Skeletal muscle satellite cell (primary cell): ENCODE measurements at regions not wholly inside any gene's neighbourhood (a gene's known extent, or its start where the extent isn't known, plus 50 kb on each side); places are given as distances from the start of the nearest gene placed in this dataset.

Source experiments
- H3K27me3 ChIP-seq: 2 replicates; pipeline ENCODE4 v1.7.0; 2013; ENCODE audit warnings: low read length; ENCODE audit not compliant: control insufficient read depth, insufficient read depth
- H3K36me3 ChIP-seq: 2 replicates; pipeline ENCODE4 v1.7.0; 2013; ENCODE audit warnings: mild to moderate bottlenecking, control low read depth, low read length; ENCODE audit not compliant: insufficient read depth
- H3K4me1 ChIP-seq: 2 replicates; pipeline ENCODE4 v1.7.0; 2013; ENCODE audit warnings: low read length; ENCODE audit not compliant: control insufficient read depth, insufficient read depth
- H3K4me2 ChIP-seq: 2 replicates; pipeline ENCODE4 v1.7.0; 2013; ENCODE audit warnings: mild to moderate bottlenecking, low read length
- H3K4me3 ChIP-seq: 2 replicates; pipeline ENCODE4 v1.7.0; 2013; ENCODE audit warnings: low read length
- H3K9ac ChIP-seq: 2 replicates; pipeline ENCODE4 v1.7.0; 2013; ENCODE audit warnings: mild to moderate bottlenecking, low read depth, low read length, moderate library complexity
- H3K9me3 ChIP-seq: replicated peaks from 2 replicates; pipeline ENCODE4 v1.7.0; 2013; ENCODE audit warnings: mild to moderate bottlenecking, control low read depth, low read length

DNA sequence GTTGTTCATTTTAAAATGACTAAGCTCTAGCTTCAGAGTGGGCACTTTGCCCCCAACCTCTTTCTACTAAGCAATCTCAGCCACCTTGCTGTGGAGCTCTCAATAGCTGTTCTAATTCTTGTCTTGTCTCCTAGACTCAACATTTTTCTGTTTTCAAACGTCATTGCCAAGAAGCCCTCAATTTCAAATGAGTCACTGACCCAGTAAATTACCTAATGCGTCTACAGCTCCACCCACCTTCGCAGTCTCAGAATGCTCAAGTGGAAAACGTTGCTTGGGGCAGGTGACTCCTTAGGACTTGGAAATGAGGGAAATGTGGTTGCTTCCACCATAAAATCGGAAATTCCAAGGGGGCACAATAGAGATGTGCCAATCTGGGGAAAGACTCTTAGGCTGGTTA is 59.0 kb downstream of the ING2 start:
- Histone ChIP-seq H3K27me3 (peaks cover 28% of the 10 kb centered on the region), H3K9ac (no peak overlapping the region), H3K9me3 (no peaks in the 10 kb centered on the region), H3K4me1 (no peaks in the 10 kb centered on the region), H3K4me2 (no peak overlapping the region), H3K36me3 (no peaks in the 10 kb centered on the region), H3K4me3 (no peak overlapping the region)

DNA sequence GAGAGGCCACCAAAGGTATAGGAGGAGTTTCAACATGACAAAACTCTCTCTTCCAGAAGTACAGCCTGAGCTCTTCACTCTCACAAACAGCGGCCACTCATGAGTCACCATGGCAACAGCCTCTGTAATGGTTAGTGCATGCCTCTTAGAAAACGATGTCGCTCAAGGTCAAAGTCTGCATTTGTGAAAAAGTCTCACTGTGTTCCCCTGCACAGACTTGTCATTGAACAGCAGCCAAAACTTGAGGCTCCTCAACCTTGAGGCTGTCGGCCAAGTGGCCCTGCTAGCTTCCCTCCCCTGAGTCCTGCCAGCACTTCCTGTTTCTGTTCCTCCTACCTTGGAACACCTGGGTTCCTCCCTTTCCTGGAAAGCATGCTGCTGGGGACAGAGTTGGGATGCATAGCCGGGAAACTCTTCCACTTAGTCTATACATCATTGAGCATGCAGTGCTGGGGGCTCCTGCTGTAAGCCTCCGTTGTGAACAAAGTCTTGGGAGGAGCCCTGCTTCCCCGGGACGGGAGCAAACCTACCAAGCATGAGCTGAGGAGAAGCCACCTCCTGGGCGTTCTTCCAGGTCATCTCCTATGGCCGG is 66.6 kb downstream of the ING2 start:
- Histone ChIP-seq H3K9ac (no peak overlapping the region), H3K27me3 (peaks cover 15% of the 10 kb centered on the region), H3K4me3 (no peak overlapping the region), H3K4me1 (no peaks in the 10 kb centered on the region), H3K4me2 (no peak overlapping the region), H3K9me3 (no peaks in the 10 kb centered on the region), H3K36me3 (no peaks in the 10 kb centered on the region)

DNA sequence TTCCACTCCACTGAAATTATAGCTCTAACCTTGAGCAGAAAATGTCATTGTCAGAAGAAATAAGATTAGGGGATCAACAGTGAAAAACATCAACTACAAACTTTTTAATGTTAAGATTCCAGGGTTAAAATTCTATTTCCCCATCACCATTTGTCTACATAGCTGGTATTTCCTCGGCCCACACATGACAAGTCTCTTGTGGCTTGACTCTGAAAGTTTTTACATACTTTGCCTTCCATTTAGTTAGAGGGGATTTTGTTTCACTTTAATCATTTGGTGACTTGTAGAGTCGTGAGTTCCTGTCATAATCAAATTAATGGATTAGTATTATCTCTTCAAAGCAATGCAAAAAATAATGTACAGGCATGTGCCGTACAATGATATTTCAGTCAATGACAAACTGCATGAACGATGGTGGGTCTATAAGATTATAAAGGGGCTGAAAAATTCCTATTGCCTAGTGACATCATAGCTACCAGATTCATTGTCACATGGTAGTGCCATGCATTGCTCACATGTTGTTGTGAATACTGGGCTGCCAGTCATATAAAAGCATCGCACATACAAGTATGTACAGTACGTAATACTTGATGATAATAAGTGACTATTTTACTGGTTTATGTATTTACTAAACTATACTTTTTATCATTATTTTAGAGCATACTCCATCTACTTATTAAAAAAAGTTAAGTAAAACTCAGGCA is 72.0 kb downstream of the ING2 start:
- Histone ChIP-seq H3K4me3 (no peak overlapping the region), H3K27me3 (peaks cover 3% of the 10 kb centered on the region), H3K9ac (no peak overlapping the region), H3K4me2 (no peak overlapping the region), H3K36me3 (no peaks in the 10 kb centered on the region), H3K4me1 (no peaks in the 10 kb centered on the region), H3K9me3 (no peaks in the 10 kb centered on the region)

DNA sequence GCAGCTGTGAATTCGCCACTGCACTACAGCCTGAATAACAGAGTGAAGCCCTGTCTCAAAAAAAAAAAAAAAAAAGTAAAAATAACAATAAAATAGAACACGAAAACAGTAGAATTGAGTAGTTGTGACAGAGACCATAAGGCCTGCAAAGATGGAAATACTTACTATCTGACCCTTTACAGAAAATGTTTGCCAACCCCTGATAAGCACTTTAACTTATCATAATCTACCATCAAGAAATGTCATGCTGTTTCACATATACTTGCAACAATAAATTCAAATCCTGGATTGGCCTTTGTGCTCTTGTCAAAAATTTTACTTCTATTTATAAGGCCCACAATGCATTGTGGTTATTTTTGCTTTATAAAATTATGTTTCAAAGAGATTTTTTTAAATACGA is 75.5 kb downstream of the ING2 start:
- Histone ChIP-seq H3K4me2 (no peak overlapping the region), H3K4me1 (no peaks in the 10 kb centered on the region), H3K36me3 (no peaks in the 10 kb centered on the region), H3K9ac (no peak overlapping the region), H3K9me3 (no peaks in the 10 kb centered on the region), H3K4me3 (no peak overlapping the region), H3K27me3 (no peaks in the 10 kb centered on the region)

DNA sequence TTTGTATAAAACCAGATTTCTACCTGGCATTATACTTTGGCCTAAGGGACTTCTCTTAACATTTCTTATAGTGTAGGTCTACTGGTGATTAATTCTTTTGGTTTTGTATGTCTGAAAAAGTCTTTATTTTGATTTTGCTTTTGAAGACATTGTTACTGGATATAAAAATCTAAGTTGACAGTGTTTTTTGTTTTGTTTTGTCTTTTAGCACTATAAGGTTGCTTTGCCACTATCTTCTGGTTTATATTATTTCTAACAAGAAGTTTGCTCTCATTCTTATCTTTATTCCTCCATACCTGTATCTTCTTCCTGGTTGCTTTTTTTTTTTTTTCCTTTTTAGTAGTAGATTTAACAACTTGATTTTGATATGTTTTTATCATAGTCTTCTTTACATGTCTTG is 76.0 kb downstream of the ING2 start:
- H3K9me3 ChIP-seq: no peaks in the 10 kb centered on the region
- H3K4me1 ChIP-seq: no peaks in the 10 kb centered on the region
- no peaks in the 10 kb centered on the region for H3K36me3 ChIP-seq
- no peak overlapping the region for H3K4me3 ChIP-seq
- H3K4me2 ChIP-seq: no peak overlapping the region
- no peak overlapping the region for H3K9ac ChIP-seq
- H3K27me3 ChIP-seq: no peaks in the 10 kb centered on the region

DNA sequence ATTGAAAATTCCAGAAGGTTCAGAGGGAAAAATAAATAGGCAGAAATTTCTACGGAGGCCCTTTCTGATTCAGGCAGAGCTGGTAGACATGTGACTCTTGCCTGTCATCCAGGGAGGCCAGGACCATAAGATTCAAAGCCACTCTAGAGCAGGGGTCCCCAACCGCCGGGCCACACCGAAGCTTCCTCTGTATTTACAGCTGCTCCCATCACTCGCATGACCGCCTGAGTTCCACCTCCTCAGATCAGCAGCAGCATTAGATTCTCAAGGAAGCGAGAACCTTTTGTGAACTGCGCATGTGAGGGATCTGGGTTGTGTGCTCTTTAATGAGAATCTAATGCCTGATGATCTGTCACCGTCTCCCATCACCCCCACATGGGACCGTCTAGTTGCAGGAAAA is 72.2 kb downstream of the RWDD4 start:
- peaks cover 5% of the 10 kb centered on the region for H3K4me1 ChIP-seq
- no peaks in the 10 kb centered on the region for H3K9me3 ChIP-seq
- no peak overlapping the region for H3K4me3 ChIP-seq
- no peak overlapping the region for H3K4me2 ChIP-seq
- H3K27me3 ChIP-seq: no peaks in the 10 kb centered on the region
- H3K36me3 ChIP-seq: no peaks in the 10 kb centered on the region
- H3K9ac ChIP-seq: no peak overlapping the region

DNA sequence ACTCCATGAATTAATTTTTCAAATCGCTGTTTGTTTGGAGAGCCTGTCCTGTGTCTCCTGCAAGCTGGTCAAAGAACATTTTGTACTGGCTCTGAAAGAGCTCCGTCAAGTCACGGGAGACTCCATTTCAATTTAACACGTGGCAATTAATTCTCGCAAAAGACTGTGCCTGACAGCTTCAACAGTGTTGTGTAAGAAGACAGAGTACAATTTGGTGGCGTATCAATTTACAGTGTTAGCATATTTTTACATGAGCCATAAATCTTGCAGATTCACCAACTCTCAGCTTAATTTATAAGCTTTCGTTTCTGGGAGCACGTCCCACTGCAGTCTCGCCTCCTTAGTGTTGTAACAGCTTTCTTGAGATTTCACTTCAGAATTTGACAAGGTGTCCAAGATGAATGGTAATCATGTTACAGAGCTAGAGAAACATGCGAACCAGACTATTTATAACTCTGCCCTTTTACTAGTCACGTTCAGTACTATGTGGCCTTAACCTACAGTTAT is 70.8 kb downstream of the RWDD4 start:
- no peak overlapping the region for H3K9ac ChIP-seq
- peak overlapping the region; percentile 60 for H3K4me2 ChIP-seq
- H3K36me3 ChIP-seq: no peaks in the 10 kb centered on the region
- no peaks in the 10 kb centered on the region for H3K27me3 ChIP-seq
- peak overlapping the region; percentile 16 for H3K4me3 ChIP-seq
- H3K9me3 ChIP-seq: no peaks in the 10 kb centered on the region
- H3K4me1 ChIP-seq: peaks cover 5% of the 10 kb centered on the region

DNA sequence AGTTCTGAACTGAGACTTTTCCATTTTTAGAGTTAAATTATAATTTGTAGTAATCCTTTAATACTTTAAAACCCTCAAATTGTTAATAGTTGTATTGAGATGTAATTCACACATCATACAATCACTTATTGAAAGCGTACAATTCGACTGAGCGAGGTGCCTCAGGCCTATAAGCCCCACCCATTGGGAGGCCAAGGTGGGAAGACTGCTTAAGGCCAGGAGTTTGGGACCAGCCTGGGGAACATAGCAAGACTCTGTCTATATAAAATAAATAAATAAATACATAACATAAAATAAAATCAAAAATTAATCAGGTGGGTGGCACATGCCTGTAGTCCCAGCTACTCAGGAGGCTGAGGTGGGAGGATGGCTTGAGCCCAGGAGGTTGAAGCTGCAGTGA is 70.3 kb downstream of the RWDD4 start:
- H3K36me3 ChIP-seq: no peaks in the 10 kb centered on the region
- H3K4me2 ChIP-seq: peak overlapping the region; percentile 60
- H3K27me3 ChIP-seq: no peaks in the 10 kb centered on the region
- no peak overlapping the region for H3K9ac ChIP-seq
- no peak overlapping the region for H3K4me3 ChIP-seq
- no peaks in the 10 kb centered on the region for H3K9me3 ChIP-seq
- peaks cover 5% of the 10 kb centered on the region for H3K4me1 ChIP-seq

DNA sequence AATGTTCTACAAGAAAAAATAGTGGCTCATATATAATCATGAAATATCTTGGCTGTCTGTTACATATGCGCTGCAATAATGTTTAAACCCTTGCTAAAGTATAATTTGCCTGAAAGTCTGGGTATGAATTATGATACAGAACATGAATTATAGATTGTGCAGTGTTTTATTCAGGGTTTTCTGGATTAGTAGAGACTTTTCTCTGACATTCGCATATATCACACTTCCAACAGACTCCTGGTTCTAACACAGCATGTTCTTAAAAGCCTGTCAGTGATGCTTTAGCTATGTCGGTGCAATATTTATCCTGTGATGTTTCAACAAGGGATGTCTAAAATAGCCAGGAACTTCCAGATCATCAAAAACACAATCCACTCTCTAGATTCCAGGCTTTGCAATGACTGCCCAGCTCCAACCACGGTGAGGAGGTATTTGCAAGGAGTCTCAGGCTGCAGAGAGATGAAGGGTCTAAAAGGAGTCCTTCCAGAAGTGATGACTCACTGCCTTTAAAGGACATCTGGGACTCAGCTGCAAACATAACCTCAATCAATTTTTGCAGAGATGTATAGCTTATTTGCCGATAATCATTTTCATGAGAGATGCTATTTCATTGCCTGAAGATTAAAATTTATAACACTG is 69.4 kb downstream of the RWDD4 start:
- no peak overlapping the region for H3K4me3 ChIP-seq
- H3K4me2 ChIP-seq: no peak overlapping the region
- H3K9ac ChIP-seq: no peak overlapping the region
- no peaks in the 10 kb centered on the region for H3K36me3 ChIP-seq
- no peaks in the 10 kb centered on the region for H3K9me3 ChIP-seq
- peaks cover 5% of the 10 kb centered on the region for H3K4me1 ChIP-seq
- no peaks in the 10 kb centered on the region for H3K27me3 ChIP-seq
